Endothelial cell of umbilical vein (primary cell): ENCODE measurements at regions not wholly inside any gene's neighbourhood (a gene's known extent, or its start where the extent isn't known, plus 50 kb on each side); places are given as distances from the start of the nearest gene placed in this dataset.
A peak's percentile ranks its signal among the peaks of the same experiment; 100 is the strongest.

Source experiments
- BruUV-seq: library from RNA; stranded (reverse); fragments of 400-500 nt; replicated peaks from 2 replicates; lab custom pipeline; 2021; lab: Mats Ljungman, UMichigan
- CTCF ChIA-PET: fragments of 300-600, 350-600 bp; sonication (Branson Sonifier 250); formaldehyde crosslinking; loops from one replicate; lab custom pipeline; 2021; ENCODE audit warnings: antibody characterized with exemption, inconsistent platforms; lab: Charles Lee
- POLR2A ChIA-PET: fragments of 300-600, 350-600 bp; sonication (Branson Sonifier 250); formaldehyde crosslinking; loops from one replicate; lab custom pipeline; 2021; ENCODE audit warnings: antibody characterized with exemption, inconsistent platforms; lab: Charles Lee
- DNase-seq: peaks from one replicate; pipeline ENCODE4 v3.0.0-alpha.2; 2011; ENCODE audit warnings: low read depth, low spot score
- FAIRE-seq: peaks from 2 replicates; lab custom pipeline; 2011; peaks lifted over from hg19 to GRCh38; lab: Jason Lieb, UNC
- H2AFZ ChIP-seq: 2 replicates; pipeline ENCODE4 v1.6.0; 2012; ENCODE audit warnings: low read depth, low read length, control low read depth, inconsistent platforms
- H3K27ac ChIP-seq: 2 replicates; pipeline ENCODE4 v1.5.1; 2011; ENCODE audit warnings: low read depth, mild to moderate bottlenecking, control low read depth, low read length, moderate library complexity; ENCODE audit not compliant: insufficient read depth
- H3K27me3 ChIP-seq, 2 experiments: 2 replicates each; pipeline versions ENCODE4 v1.6.0 to v1.6.1; 2011; ENCODE audit warnings: low read length in 2 of 2, mixed read lengths in 1 of 2; ENCODE audit not compliant: control insufficient read depth in 2 of 2, insufficient read depth in 2 of 2
- H3K36me3 ChIP-seq, 2 experiments: 2 replicates in 1 of 2; 3 replicates in 1 of 2; pipeline ENCODE4 v1.5.1; 2011; ENCODE audit warnings: low read length in 2 of 2, mild to moderate bottlenecking in 1 of 2, moderate library complexity in 1 of 2; ENCODE audit not compliant: control insufficient read depth in 2 of 2, insufficient read depth in 2 of 2; ENCODE audit errors: extremely low read depth in 1 of 2
- H3K4me1 ChIP-seq: 3 replicates; pipeline ENCODE4 v1.5.1; 2011; ENCODE audit warnings: mild to moderate bottlenecking, low read length; ENCODE audit not compliant: control insufficient read depth, insufficient read depth; ENCODE audit errors: extremely low read depth
- H3K4me2 ChIP-seq: 2 replicates; pipeline ENCODE4 v1.6.1; 2011; ENCODE audit warnings: low read length, control low read depth, mixed read lengths; ENCODE audit not compliant: insufficient read depth
- H3K4me3 ChIP-seq, 3 experiments: fragments of 200-600 bp in 1 of 3; sonication (generic), shearing (Covaris generic) in 1 of 3; replicated peaks in 1 of 3; 2 replicates each; pipeline ENCODE4 v1.5.1; 2011 to 2016; ENCODE audit warnings: control low read depth in 3 of 3, low read length in 3 of 3, mild to moderate bottlenecking in 2 of 3, inconsistent platforms in 1 of 3, low read depth in 1 of 3, moderate library complexity in 1 of 3; ENCODE audit not compliant: insufficient read depth in 1 of 3
- H3K79me2 ChIP-seq: 2 replicates; pipeline ENCODE4 v1.6.0; 2012; ENCODE audit warnings: low read length, inconsistent platforms; ENCODE audit not compliant: control insufficient read depth, insufficient read depth
- H3K9ac ChIP-seq: replicated peaks from 2 replicates; pipeline ENCODE3; 2011; ENCODE audit warnings: low read length, control low read depth; ENCODE audit not compliant: insufficient read depth; ENCODE audit errors: extremely low read depth
- H3K9me1 ChIP-seq: replicated peaks from 3 replicates; pipeline ENCODE4 v1.6.0; 2011; ENCODE audit warnings: mild to moderate bottlenecking, low read length; ENCODE audit not compliant: control insufficient read depth, insufficient read depth; ENCODE audit errors: extremely low read depth
- H3K9me3 ChIP-seq: replicated peaks from 2 replicates; pipeline ENCODE4 v1.5.1; 2012; ENCODE audit warnings: low read length, inconsistent platforms; ENCODE audit not compliant: control insufficient read depth, insufficient read depth
- H4K20me1 ChIP-seq: replicated peaks from 2 replicates; pipeline ENCODE3; 2011; ENCODE audit warnings: mild to moderate bottlenecking, low read length; ENCODE audit not compliant: control insufficient read depth, insufficient read depth; ENCODE audit errors: extremely low read depth
- EZH2 ChIP-seq: IDR thresholded peaks from 2 replicates; pipeline ENCODE4 v1.6.1; 2012; ENCODE audit warnings: borderline replicate concordance, low read depth, mild to moderate bottlenecking, moderate library complexity, low read length, inconsistent platforms; ENCODE audit not compliant: severe bottlenecking
- FOS ChIP-seq: IDR thresholded peaks from 2 replicates; pipeline ENCODE4 v1.6.1; 2011; ENCODE audit warnings: mild to moderate bottlenecking, low read length, moderate library complexity, borderline replicate concordance; ENCODE audit not compliant: insufficient read depth
- GATA2 ChIP-seq: IDR thresholded peaks from 2 replicates; pipeline ENCODE4 v1.7.0; 2011; ENCODE audit warnings: low read depth, mild to moderate bottlenecking, moderate library complexity, mixed read lengths, low read length; ENCODE audit not compliant: insufficient read length, insufficient read depth
- JUN ChIP-seq: IDR thresholded peaks from 2 replicates; pipeline ENCODE4 v1.6.1; 2011; ENCODE audit warnings: borderline replicate concordance, low read depth; ENCODE audit not compliant: insufficient read length, insufficient read depth
- MAX ChIP-seq: IDR thresholded peaks from 2 replicates; pipeline ENCODE4 v1.6.1; 2011; ENCODE audit not compliant: insufficient read depth, insufficient read length
- MYC ChIP-seq: IDR thresholded peaks from one replicate; pipeline ENCODE4 v1.6.1; 2011; ENCODE audit warnings: mild to moderate bottlenecking, low read depth, low read length
- POLR2A ChIP-seq: IDR thresholded peaks from 2 replicates; pipeline ENCODE4 v1.6.1; 2012; ENCODE audit warnings: low read depth, mild to moderate bottlenecking, control low read depth, low read length
- POLR2AphosphoS5 ChIP-seq: IDR thresholded peaks from 2 replicates; pipeline ENCODE4 v1.6.1; 2012; ENCODE audit warnings: low read depth, mild to moderate bottlenecking, control low read depth, low read length, moderate library complexity; ENCODE audit not compliant: insufficient read depth
- dilution Hi-C: fragments of 300-500 bp; cut with MboI; formaldehyde crosslinking; loops from one replicate; pipeline ENCODE4 v1.15.0; 2019; ENCODE audit warnings: low sequenced_read_pairs; ENCODE audit not compliant: extremely low pct_ligation_motif_present
- intact Hi-C: fragments of 100-400 bp; cut with micrococcal nuclease; formaldehyde crosslinking; loops from one replicate; pipeline ENCODE4 v1.10.0; 2022
- TF ChIP-seq, protein P1 (sequence below), 2 donors: IDR thresholded peaks; 1 replicate in 1 of 2; 2 replicates in 1 of 2; pipeline ENCODE4 v1.5.1; 2011; ENCODE audit warnings: low read length in 2 of 2, mild to moderate bottlenecking in 2 of 2, moderate library complexity in 2 of 2, control low read depth in 1 of 2, inconsistent platforms in 1 of 2, low read depth in 1 of 2; ENCODE audit not compliant: insufficient read depth in 1 of 2; ENCODE audit errors: extremely low read depth in 1 of 2

DNA sequence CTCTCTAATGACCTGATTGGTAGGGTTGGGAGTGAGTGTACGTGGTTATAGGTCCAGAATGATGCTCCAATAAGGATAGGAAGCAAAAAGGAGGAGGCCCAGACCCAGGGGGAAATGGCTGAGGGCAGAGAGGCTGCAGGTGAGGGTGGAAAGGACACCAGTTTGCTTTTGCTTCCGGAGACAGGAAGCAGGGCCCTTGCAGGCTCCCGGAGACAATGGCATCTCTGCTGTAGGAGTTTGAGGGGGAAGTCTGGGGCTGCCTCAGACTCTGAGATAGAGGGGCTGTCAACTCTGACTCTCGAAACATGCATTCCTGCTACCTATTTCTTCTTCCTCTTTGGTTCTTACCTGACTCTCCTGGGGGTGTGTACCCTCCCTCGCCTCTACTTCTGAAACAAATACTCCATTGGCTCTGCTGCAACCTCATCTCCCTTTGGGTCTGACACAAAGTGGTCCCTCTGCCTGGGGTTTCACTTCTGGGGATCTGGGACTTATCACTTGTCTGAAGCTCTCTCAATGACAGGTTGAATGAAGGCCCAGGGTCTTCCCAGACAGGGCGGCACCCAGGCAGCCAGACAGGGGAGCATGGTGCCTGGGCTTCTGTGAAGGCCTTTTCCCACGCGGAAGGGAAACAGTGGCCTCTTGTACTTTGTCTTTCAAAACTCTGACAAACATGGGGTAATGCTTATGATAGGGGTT lies 61.5 kb downstream of the CHRD start:
- ChIA-PET CTCF (interaction anchor here (1.3 kb wide), 1 partner anchor 25 kb away, joined by 4 read pairs; no protein-coding TSS in a partner anchor), POLR2A (no interaction called here)
- dilution Hi-C loops: no loop called here
- H3K9me3 ChIP-seq: no peaks in the 10 kb centered on the region
- H3K79me2 ChIP-seq: no peaks in the 10 kb centered on the region
- H3K4me2 ChIP-seq: no peak overlapping the region
- FAIRE-seq (peak; percentile 72), DNase-seq (no peak)
- intact Hi-C loops: no loop called here
- no peak overlapping the region for H3K27ac ChIP-seq
- H3K4me1 ChIP-seq: peaks cover 6% of the 10 kb centered on the region
- H4K20me1 ChIP-seq: no peaks in the 10 kb centered on the region
- H3K9ac ChIP-seq: no peak overlapping the region
- no peak overlapping the region for H2AFZ ChIP-seq
- TF ChIP-seq GATA2 (no peak), FOS (no peak), POLR2A (no peak), MYC (no peak), MAX (no peak), POLR2AphosphoS5 (no peak), EZH2 (no peak), JUN (no peak)
- TF ChIP-seq, protein P1, sequence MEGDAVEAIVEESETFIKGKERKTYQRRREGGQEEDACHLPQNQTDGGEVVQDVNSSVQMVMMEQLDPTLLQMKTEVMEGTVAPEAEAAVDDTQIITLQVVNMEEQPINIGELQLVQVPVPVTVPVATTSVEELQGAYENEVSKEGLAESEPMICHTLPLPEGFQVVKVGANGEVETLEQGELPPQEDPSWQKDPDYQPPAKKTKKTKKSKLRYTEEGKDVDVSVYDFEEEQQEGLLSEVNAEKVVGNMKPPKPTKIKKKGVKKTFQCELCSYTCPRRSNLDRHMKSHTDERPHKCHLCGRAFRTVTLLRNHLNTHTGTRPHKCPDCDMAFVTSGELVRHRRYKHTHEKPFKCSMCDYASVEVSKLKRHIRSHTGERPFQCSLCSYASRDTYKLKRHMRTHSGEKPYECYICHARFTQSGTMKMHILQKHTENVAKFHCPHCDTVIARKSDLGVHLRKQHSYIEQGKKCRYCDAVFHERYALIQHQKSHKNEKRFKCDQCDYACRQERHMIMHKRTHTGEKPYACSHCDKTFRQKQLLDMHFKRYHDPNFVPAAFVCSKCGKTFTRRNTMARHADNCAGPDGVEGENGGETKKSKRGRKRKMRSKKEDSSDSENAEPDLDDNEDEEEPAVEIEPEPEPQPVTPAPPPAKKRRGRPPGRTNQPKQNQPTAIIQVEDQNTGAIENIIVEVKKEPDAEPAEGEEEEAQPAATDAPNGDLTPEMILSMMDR (IDR thresholded peaks at IDR 0.05; ENCODE audit: extremely low read depth in 1 of 2, insufficient read depth in 1 of 2, low read depth in 1 of 2, low read length in 2 of 2): no peak
- H3K36me3 ChIP-seq: no peaks in the 10 kb centered on the region
- no TSS peak for BruUV-seq
- no peaks in the 10 kb centered on the region for H3K9me1 ChIP-seq
- no peak overlapping the region for H3K4me3 ChIP-seq
- peaks cover 3 to 4% of the 10 kb centered on the region in 2 experiments for H3K27me3 ChIP-seq
